ENCODE measurements at regions not wholly inside any gene's neighbourhood (a gene's known extent, or its start where the extent isn't known, plus 50 kb on each side); places are given as distances from the start of the nearest gene placed in this dataset.

DNA sequence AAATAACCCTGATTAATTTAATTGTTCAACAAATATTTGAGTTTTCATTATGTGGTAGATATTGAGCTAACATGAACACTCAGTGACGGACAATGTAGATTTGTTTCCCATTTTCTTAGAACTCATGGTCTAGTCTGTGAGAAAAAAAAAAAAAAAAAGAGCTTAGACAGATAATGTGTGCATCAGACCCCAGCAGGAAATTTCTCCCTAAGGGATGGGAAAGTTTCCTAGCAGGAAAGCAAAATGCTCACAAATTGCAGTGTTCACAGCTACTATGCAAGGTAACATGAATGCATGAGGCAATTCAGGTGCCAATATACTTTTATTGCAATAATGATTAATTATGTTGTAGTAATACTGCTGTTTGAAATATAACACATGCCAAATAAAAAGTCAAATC is 843.2 kb upstream of the SLIT2 start:
- Mint-ChIP-seq H3K9me3 (peaks cover 6 to 8% of the 10 kb centered on the region in 2 donors), H3K27ac (no peak overlapping the region), H3K36me3 (ENCODE audit: insufficient read depth in 2 of 2) (no peaks in the 10 kb centered on the region), H3K27me3 (ENCODE audit: low read depth) (no peaks in the 10 kb centered on the region), H3K4me1 (ENCODE audit: low read depth) (no peaks in the 10 kb centered on the region), H3K4me3 (no peak overlapping the region)
- no peak for DNase-seq
- ATAC-seq (replicated peaks in 1 of 2) = no peak

DNA sequence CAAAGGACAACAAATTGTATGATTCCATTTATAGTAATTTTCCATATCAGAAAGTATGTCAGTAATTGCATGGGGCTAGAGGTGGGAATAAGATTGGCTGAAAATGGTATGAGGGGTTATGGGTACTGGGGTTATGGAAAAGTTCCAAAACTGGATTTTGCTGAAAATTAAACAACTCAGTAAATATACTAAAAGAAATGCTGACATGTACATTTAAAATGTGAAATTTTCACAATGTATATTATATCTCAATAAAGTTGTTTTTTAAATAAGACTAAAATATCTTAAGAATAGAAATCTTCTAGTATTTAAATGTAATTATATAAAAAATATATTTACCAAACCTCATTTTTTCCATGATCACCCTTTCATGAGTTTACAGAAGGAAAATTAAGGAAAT is 844.9 kb upstream of the SLIT2 start:
- Mint-ChIP-seq H3K36me3 (ENCODE audit: insufficient read depth in 2 of 2) (no peaks in the 10 kb centered on the region), H3K9me3 (peaks cover 6 to 12% of the 10 kb centered on the region in 2 donors), H3K4me1 (ENCODE audit: low read depth) (no peaks in the 10 kb centered on the region), H3K4me3 (no peak overlapping the region), H3K27ac (no peak overlapping the region), H3K27me3 (ENCODE audit: low read depth) (no peaks in the 10 kb centered on the region)
- DNase-seq = no peak
- no peak for ATAC-seq (replicated peaks in 1 of 2)

DNA sequence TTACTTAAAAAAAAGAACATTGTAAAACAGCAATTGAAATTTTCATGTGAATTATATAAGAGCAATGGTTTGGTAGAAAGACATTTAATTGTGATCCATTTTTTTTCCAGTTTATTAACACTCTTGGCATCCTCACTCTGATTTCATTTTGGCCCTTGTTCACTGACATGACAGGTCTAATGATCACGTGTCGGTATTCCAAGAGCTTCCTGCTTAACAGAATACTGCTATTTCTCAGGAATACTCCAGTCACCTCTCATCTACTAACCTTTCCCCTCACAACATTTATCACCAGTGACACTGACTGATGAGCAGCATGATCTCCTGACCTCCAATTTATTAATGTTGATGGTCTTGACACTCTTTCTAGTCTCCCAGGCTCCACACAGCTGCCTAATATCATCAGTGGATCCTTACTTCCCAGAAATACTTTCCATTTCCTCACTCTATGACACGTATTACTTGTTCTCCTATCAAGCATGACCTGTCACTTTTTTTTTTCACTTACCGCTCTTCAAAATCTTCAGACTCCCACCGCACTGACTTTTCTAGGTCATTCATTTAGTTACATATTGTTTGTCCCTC is 847.8 kb upstream of the SLIT2 start:
- ATAC-seq (replicated peaks in 1 of 2) (no peak), DNase-seq (no peak)
- Mint-ChIP-seq H3K36me3 (ENCODE audit: insufficient read depth in 2 of 2) (no peaks in the 10 kb centered on the region), H3K27ac (no peak overlapping the region), H3K9me3 (peaks cover 4 to 13% of the 10 kb centered on the region in 2 donors), H3K4me1 (ENCODE audit: low read depth) (no peaks in the 10 kb centered on the region), H3K27me3 (ENCODE audit: low read depth) (no peaks in the 10 kb centered on the region), H3K4me3 (no peak overlapping the region)

DNA sequence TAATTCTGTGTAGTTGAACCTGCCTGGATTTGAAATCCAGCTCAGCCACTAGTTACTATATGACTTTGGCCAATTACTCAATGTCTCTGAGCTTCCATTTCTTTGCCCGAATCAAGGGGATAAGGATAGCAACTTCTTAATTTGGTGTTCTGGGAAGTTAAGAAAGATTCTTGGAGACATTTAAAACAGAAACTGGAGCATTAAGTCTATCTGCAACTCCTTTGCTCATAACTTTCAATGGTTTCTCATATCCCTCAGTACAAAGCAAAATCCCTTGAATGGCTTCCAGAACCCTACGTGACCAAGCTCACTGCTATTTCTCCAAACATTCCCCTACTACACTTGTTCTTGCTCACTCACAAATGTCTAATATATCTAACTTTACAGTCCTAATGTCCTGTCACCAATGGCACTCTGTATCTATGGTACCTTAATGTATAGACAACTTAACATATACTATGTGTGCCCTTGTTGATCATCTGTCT is 849.1 kb upstream of the SLIT2 start:
- Mint-ChIP-seq H3K4me3 (no peak overlapping the region), H3K27me3 (ENCODE audit: low read depth) (no peaks in the 10 kb centered on the region), H3K27ac (no peak overlapping the region), H3K36me3 (ENCODE audit: insufficient read depth in 2 of 2) (no peaks in the 10 kb centered on the region), H3K9me3 (peaks cover under 1 to 12% of the 10 kb centered on the region in 2 donors), H3K4me1 (ENCODE audit: low read depth) (no peaks in the 10 kb centered on the region)
- ATAC-seq (replicated peaks in 1 of 2) = no peak
- no peak for DNase-seq

DNA sequence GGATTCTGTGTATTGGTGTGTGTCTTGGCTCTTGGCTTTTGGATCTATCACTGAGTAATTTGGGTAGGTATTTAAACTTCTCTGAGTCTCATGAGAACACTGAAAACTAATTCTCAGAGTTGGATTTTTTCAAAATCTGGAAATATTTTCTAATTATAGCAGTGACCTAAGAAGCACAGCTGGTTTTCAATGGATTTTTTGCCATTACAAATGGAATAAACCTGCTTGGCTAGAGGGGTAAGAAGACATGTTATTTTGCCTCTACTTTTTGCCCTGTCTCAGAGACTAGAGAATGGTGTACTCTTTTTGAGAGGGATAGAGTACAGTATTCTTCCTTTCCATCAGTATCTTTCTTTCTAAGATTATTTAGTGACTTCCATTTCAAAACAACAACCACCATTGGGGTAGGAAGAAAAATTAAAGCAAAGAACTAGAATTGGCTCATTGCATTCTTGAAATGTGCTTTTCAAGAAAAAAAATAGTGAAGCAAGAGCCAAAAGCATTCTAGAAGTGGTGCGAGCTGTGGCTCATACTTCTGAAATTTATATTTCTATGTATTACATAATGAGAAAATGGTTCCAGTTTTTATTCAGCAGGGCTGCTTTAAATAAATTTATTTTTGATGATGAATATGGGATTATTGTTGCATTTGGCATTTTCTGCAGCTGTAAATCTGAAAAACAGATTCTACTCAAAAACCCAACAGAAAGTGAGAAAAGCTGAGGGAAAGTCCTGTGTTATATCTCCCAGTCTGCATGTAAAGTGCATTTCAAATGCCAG is 850.2 kb upstream of the SLIT2 start:
- DNase-seq (no peak), ATAC-seq (replicated peaks in 1 of 2) (no peak)
- Mint-ChIP-seq H3K27me3 (ENCODE audit: low read depth) (no peaks in the 10 kb centered on the region), H3K36me3 (ENCODE audit: insufficient read depth in 2 of 2) (no peaks in the 10 kb centered on the region), H3K9me3 (peaks cover 0 to 12% of the 10 kb centered on the region in 2 donors), H3K4me1 (ENCODE audit: low read depth) (no peaks in the 10 kb centered on the region), H3K27ac (no peak overlapping the region), H3K4me3 (no peak overlapping the region)

DNA sequence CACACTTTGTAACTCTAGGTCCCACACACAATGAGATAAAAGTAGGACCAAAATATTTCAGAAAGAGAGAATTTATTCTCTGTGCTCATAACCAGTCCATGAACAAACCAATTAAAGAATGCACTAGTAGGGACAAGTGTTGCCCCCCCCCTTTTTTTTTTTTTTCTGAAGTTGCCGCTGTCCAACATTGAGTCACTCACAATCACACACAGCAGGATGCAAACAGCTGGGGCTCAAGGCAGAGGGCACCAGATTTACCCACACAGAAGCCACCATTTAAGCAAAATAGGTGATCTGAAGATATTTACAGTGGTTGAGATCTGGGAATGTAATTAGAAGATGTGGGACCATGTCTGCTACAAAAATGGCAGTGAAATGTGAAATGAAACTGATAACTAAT is 850.9 kb upstream of the SLIT2 start:
- Mint-ChIP-seq H3K4me1 (ENCODE audit: low read depth) (no peaks in the 10 kb centered on the region), H3K27ac (no peak overlapping the region), H3K27me3 (ENCODE audit: low read depth) (no peaks in the 10 kb centered on the region), H3K4me3 (no peak overlapping the region), H3K9me3 (peaks cover 0 to 12% of the 10 kb centered on the region in 2 donors), H3K36me3 (ENCODE audit: insufficient read depth in 2 of 2) (no peaks in the 10 kb centered on the region)
- ATAC-seq (replicated peaks in 1 of 2) (no peak), DNase-seq (no peak)

DNA sequence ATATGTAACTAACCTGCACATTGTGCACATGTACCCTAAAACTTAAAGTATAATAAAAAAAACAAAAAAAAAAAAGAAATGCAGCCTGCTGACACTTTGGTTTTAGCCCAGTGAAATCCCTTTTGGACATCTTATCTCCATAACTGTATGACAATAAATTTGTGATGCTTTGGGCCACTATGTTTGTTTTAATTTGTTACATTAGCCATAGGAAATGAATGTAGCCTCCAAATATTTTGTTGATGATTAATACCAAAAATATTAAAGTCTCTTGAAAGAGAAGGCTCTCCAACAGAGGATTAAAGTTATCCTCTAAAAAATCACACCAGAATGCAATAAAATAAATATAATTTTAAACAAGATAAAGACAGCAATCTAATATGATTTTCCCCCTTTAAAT is 852.7 kb upstream of the SLIT2 start:
- H3K27ac Mint-ChIP-seq = no peak overlapping the region
- H3K36me3 Mint-ChIP-seq (ENCODE audit: insufficient read depth in 2 of 2) = peaks cover 0 to 2% of the 10 kb centered on the region in 2 donors
- ATAC-seq (replicated peaks in 1 of 2) (no peak), DNase-seq (no peak)
- no peaks in the 10 kb centered on the region for H3K27me3 Mint-ChIP-seq (ENCODE audit: low read depth)
- H3K4me3 Mint-ChIP-seq = no peak overlapping the region
- H3K4me1 Mint-ChIP-seq (ENCODE audit: low read depth) = no peaks in the 10 kb centered on the region
- H3K9me3 Mint-ChIP-seq = peaks cover 1 to 8% of the 10 kb centered on the region in 2 donors

DNA sequence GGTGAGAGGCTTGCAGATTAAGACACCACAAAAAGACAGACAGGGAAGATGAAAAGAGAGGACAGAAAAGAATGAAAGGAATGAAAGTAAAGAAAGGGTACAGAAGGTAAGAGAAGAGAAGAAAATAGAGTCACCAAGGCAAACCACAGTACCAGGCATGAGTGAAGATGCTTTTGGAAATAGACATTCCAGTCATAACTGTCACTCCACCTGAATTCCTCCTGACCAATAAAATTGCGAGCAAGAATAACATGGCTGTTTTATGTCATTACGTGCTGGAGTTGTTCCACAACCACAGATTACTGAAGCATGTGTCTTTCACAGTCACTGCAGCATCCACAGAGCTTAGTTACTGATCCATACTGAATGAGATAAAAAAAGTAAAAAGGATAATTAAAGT is 864.9 kb upstream of the SLIT2 start:
- ATAC-seq (replicated peaks in 1 of 2) (no peak), DNase-seq (no peak)
- no peaks in the 10 kb centered on the region for H3K4me1 Mint-ChIP-seq (ENCODE audit: low read depth)
- no peaks in the 10 kb centered on the region for H3K27me3 Mint-ChIP-seq (ENCODE audit: low read depth)
- no peak overlapping the region for H3K4me3 Mint-ChIP-seq
- no peak overlapping the region for H3K27ac Mint-ChIP-seq
- H3K9me3 Mint-ChIP-seq = peaks cover 13 to 19% of the 10 kb centered on the region in 2 donors
- H3K36me3 Mint-ChIP-seq (ENCODE audit: insufficient read depth in 2 of 2) = peaks cover 0 to 2% of the 10 kb centered on the region in 2 donors

DNA sequence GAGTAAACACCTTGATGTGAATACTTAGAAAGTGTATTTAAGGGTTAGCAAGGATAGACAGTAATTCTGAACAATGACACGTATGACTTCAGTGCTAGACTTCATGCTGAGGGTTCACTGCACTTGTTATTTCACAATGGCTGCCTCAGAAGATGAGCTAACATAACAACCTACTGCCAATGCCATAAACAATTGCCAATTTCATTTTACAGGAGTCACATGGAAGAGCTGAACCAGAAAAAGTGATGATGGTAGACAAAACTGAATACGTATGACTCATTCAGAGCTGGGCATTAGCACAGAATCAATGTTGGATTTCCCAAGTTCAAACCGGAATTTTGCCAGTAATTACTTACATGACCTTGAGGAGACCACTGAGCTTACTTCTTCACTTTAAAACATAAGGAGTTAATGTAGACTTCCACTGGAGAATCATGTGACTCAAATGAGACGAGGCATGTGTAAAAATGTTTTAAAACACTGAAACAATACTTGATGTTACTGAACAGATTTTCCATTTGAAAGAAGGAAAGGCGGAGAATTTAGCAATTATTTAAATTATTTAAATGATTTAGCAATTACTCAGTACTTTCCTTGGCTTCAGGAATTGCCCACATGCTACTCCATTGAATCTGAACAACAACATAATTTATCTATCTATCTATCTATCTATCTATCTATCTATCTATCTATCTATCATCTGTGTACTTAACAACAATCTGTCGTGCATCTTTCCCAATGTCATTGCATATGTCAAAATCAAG is 868.5 kb upstream of the SLIT2 start:
- no peak for ATAC-seq (replicated peaks in 1 of 2)
- Mint-ChIP-seq H3K9me3 (peaks cover 14 to 17% of the 10 kb centered on the region in 2 donors), H3K36me3 (ENCODE audit: insufficient read depth in 2 of 2) (no peaks in the 10 kb centered on the region)

DNA sequence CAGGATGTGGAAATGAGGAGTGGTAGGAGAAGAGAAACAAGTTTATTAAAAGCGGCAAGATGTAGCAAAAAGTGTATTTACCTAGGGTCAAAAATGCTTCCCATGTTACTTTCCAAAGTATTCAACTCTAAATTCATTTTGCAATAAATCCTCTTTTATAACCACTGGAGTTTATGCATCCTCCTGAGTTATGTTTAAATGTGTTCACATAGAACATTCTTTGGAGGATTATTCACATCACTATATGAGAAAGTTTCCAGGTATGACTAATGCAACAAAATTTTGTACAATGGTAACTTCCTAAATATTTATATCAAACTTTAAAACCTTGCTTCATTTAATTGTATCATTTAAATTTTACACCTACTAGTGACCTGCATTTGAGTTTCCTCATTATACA is 870.6 kb upstream of the SLIT2 start:
- Mint-ChIP-seq H3K4me1 (ENCODE audit: low read depth) (no peaks in the 10 kb centered on the region), H3K27ac (no peak overlapping the region), H3K27me3 (ENCODE audit: low read depth) (no peaks in the 10 kb centered on the region), H3K36me3 (ENCODE audit: insufficient read depth in 2 of 2) (no peaks in the 10 kb centered on the region), H3K9me3 (peaks cover 10 to 12% of the 10 kb centered on the region in 2 donors), H3K4me3 (no peak overlapping the region)
- DNase-seq (no peak), ATAC-seq (replicated peaks in 1 of 2) (no peak)

More for the DNA sequence above, 868.5 kb upstream of the SLIT2 start:
- Mint-ChIP-seq H3K27me3 (ENCODE audit: low read depth) (no peaks in the 10 kb centered on the region), H3K4me3 (no peak overlapping the region), H3K27ac (no peak overlapping the region), H3K4me1 (ENCODE audit: low read depth) (no peaks in the 10 kb centered on the region)
- no peak for DNase-seq

DNA sequence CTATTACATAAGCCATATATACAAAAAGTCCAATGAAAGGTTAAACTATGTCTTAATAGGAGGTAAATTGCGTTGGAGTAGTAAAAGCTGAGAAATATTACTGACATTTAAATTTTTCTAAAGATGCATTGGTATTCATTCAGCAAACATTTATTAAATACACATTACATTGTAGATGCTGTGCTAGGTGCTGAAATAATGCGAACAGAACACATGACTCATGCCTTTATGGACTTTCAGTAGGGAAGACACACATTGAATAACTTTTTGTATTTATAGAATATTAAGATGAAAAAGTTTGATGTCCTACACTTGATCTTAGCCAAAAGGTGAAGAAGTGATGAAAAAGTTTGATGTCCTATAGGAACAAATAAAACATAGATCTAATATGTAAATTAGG is 871.1 kb upstream of the SLIT2 start:
- Mint-ChIP-seq H3K9me3 (peaks cover 10 to 14% of the 10 kb centered on the region in 2 donors), H3K27ac (no peak overlapping the region), H3K36me3 (ENCODE audit: insufficient read depth in 2 of 2) (no peaks in the 10 kb centered on the region), H3K4me1 (ENCODE audit: low read depth) (no peaks in the 10 kb centered on the region), H3K27me3 (ENCODE audit: low read depth) (no peaks in the 10 kb centered on the region), H3K4me3 (no peak overlapping the region)
- no peak for ATAC-seq (replicated peaks in 1 of 2)
- DNase-seq = no peak

DNA sequence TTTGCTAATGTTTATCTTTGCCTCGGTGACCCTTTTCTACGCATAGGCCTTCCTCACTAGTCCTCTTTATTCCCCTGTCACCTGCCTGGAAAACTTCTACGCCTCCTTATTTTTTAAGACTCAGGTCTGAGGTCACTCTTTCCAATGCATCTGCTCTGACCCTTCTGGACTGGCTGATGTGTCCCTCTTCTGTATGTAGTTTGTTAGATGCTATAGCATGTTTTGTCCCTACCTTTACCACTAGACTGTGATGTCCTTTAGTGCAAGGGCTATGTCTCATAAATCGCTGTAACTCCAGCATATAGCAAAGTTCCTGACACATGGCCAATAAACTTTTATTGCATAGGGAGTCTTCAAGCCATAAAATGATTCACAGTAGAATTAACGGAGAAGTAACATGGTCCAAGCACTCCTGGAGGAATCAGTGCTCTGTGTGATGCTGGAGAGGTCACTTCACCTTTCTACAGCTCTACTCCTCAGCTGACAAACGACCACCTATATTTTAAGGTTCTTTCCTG is 872.5 kb upstream of the SLIT2 start:
- ATAC-seq (replicated peaks in 1 of 2) (no peak), DNase-seq (no peak)
- Mint-ChIP-seq H3K27ac (no peak overlapping the region), H3K36me3 (ENCODE audit: insufficient read depth in 2 of 2) (no peaks in the 10 kb centered on the region), H3K27me3 (ENCODE audit: low read depth) (no peaks in the 10 kb centered on the region), H3K4me3 (no peak overlapping the region), H3K9me3 (peaks cover 8 to 15% of the 10 kb centered on the region in 2 donors), H3K4me1 (ENCODE audit: low read depth) (no peaks in the 10 kb centered on the region)

DNA sequence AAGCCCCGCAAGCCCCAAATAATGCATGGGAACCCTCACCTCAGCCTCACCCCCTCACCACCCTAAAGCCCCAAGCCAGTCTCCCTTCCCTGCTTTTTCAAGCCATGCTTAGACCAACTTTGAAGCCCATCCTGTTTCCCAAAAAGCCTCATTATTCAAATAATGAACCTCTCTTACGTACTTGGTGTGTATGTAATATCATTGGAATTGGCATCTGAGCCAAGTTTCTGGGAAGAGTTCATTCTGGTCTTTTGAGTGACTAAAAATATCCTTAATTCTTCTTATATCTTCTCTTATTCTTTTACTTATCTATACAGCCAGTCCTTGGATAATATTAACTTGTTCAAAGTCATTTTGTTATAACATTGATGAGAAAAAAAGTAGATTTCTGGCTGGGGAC is 875.8 kb upstream of the SLIT2 start:
- Mint-ChIP-seq H3K27me3 (ENCODE audit: low read depth) (no peaks in the 10 kb centered on the region), H3K27ac (no peak overlapping the region), H3K9me3 (peaks cover 2 to 8% of the 10 kb centered on the region in 2 donors), H3K4me1 (ENCODE audit: low read depth) (no peaks in the 10 kb centered on the region), H3K4me3 (no peak overlapping the region), H3K36me3 (ENCODE audit: insufficient read depth in 2 of 2) (no peaks in the 10 kb centered on the region)
- DNase-seq = no peak
- no peak for ATAC-seq (replicated peaks in 1 of 2)

Measured in activated T-cell treated with anti-CD3 and anti-CD28 coated beads, Interleukin-2, amount 50 U/mL, for 72 hours (primary cell).